ENCODE measurements at regions not wholly inside any gene's neighbourhood (a gene's known extent, or its start where the extent isn't known, plus 50 kb on each side); places are given as distances from the start of the nearest gene placed in this dataset.

DNA sequence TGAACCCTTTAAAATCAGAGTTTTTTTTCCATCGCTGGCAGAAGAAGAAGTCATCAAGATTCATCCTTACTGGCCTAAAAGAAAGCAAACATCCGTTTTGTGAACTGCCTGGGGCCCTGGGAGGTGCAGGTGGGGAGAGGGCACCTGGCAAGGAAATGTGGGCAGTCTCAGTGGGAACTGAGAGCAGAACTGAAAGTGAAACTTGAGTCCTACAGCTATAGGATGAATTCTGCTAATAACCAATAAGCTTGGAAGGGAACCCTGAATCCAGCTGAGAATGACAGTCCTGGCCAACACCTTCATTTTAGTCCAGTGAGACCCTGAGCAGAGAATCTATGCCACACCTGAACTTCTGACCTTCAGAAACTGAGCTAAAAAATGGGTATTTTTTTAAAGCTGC lies 130.1 kb upstream of the ASCC3 start:
- TF ChIP-seq EZH2phosphoT487 (IDR thresholded peaks at IDR 0.05; ENCODE audit: borderline replicate concordance) (no peak), POLR2A (IDR thresholded peaks at IDR 0.05; ENCODE audit: borderline replicate concordance, extremely low read depth, insufficient read depth, insufficient read length) (no peak)

All from HCT116 (cell line).